GM12872 (cell line): ENCODE measurements at regions not wholly inside any gene's neighbourhood (a gene's known extent, or its start where the extent isn't known, plus 50 kb on each side); places are given as distances from the start of the nearest gene placed in this dataset.

Experiments used
- CTCF ChIP-seq: IDR thresholded peaks from 3 replicates; pipeline ENCODE4 v1.5.1; 2011; ENCODE audit warnings: low read depth, mild to moderate bottlenecking, low read length, moderate library complexity; ENCODE audit not compliant: insufficient read depth

DNA sequence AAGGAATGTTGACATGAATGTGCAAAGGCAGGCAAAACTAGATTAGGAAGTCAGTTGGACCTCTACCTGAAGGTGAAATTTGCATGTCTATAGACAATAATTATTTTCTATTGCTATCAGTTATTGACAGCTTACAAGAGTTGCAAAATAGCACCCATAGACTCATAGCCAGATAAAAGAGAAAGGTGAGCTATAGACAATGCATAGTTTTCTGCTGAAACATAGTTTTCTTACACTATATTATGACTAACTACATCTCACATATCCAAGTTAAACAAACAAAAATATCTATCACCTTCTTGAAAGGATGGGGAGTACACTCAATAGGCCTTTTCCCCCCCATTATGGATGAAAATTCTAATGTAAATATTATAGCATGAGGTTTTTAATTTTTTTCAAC lies 305.0 kb downstream of the PTH2R start:
- no peak for TF ChIP-seq CTCF

DNA sequence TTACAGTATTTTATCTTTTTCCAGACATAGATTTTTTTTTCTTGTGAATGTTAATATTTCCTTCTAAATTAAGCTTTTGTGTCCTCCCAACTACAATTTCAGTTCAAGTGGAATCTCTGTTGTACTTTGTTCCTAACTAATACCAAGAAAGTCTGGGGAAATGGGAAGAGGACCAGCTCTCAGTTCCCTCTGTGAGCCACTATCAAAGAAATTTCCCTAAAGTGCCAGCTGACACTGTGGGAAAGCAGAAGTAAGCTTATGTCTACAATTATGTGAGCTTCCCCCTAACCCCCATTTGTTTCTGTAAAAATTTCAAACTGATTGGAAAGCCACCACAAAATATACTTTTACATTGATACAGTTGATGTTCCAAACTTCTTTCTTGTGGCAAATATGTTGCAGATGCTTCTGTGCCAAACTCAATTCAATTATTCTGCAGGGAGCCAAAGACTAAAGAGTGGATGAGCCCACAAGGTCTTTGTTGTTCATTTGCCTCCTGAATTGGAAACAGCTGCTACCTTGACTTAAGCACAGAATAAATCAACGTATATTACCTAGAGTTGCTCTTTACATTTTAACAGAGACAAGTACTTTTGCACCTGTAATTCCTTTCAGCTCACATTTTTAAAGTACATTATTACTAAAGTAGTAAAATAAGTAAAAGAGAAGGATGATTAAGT lies 306.6 kb downstream of the PTH2R start:
- TF ChIP-seq CTCF = no peak

DNA sequence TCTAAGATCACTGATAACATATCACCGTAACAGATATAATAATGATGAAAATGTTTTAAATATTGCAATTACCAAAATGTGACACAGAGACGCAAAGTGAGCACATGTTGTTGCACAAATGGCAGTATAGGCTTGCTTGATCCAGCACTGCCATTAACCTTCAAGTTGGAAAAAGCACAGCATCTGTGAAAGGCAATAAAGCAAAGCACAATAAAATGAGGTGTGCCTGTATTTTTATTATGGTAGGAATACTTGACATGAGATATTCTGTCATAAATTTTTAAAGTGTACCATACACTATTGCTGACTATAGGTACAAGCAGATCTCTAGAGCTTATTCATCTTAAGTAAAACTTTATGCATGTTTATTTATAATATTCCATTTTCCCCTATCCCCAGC lies 312.2 kb downstream of the PTH2R start:
- no peak for TF ChIP-seq CTCF

GRCh38 chr2:208722731-208723130 lies 316.1 kb downstream of the PTH2R start:
- TF ChIP-seq CTCF = no peak

- TF ChIP-seq CTCF = no peak
Observed at GRCh38 chr2:208725280-208725679, 318.7 kb downstream of the PTH2R start.

- TF ChIP-seq CTCF = no peak
Observed at GRCh38 chr2:208726242-208726641, 319.6 kb downstream of the PTH2R start.

DNA sequence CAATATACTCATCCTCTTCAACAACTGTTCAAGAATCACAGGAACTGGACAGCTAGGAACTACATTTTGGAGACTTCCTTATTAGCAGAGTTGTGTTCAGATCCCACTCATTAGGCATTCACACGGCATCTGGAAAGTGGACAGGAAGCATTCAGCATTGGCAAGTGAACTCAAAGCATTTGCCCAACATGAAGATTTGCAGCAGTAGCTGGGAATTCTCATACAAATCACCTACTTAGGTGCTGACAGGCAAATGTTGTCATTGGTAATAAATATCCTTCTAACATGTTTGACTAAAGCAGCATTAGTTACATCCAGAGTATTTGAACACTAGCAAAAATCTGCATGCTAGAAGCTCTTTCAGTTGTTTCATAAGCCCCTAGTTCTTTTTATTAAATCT lies 350.8 kb downstream of the PTH2R start:
- no peak for TF ChIP-seq CTCF
